ENCODE measurements at regions not wholly inside any gene's neighbourhood (a gene's known extent, or its start where the extent isn't known, plus 50 kb on each side); places are given as distances from the start of the nearest gene placed in this dataset.

DNA sequence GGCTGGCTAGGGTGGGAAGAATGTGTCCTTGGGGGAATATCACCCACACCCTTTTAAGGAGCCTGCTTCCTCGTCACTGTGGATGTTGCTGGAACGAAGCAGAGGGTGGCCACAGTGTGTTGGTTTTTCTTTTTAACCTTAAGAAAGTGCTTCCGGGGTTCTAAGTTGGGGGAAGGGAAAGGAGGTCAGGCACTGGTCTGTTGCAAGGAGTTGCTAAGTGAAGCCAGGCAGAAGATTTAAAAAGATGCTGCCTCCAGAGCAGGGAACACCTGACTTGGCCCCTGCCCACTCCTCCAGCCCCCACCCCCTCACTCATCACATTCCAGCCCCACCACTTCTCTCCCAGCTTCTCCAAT lies 213.1 kb downstream of the EMX2 start:
- TF ChIP-seq, protein P1, sequence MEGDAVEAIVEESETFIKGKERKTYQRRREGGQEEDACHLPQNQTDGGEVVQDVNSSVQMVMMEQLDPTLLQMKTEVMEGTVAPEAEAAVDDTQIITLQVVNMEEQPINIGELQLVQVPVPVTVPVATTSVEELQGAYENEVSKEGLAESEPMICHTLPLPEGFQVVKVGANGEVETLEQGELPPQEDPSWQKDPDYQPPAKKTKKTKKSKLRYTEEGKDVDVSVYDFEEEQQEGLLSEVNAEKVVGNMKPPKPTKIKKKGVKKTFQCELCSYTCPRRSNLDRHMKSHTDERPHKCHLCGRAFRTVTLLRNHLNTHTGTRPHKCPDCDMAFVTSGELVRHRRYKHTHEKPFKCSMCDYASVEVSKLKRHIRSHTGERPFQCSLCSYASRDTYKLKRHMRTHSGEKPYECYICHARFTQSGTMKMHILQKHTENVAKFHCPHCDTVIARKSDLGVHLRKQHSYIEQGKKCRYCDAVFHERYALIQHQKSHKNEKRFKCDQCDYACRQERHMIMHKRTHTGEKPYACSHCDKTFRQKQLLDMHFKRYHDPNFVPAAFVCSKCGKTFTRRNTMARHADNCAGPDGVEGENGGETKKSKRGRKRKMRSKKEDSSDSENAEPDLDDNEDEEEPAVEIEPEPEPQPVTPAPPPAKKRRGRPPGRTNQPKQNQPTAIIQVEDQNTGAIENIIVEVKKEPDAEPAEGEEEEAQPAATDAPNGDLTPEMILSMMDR (IDR thresholded peaks at IDR 0.05 in 2 of 3, conservative IDR thresholded peaks at IDR 0.05 in 1 of 3; ENCODE audit: control insufficient read depth in 2 of 3, extremely low read depth in 1 of 3, insufficient read depth in 1 of 3, low read depth in 3 of 3, low read length in 3 of 3): no peak
- no peak for TF ChIP-seq CEBPB (IDR thresholded peaks at IDR 0.05; ENCODE audit: borderline replicate concordance in 1 of 2, low read depth in 2 of 2, low read length in 2 of 2)
- no peak for TF ChIP-seq TBL1XR1 (IDR thresholded peaks at IDR 0.05; ENCODE audit: low read depth, low read length)
- no peak for TF ChIP-seq SMC3 (IDR thresholded peaks at IDR 0.05; ENCODE audit: borderline replicate concordance, low read length)
- TF ChIP-seq RFX5 (IDR thresholded peaks at IDR 0.05; ENCODE audit: low read depth, low read length): no peak
- no peak for TF ChIP-seq NBN (IDR thresholded peaks at IDR 0.05)
- no peak for TF ChIP-seq FOXM1 (IDR thresholded peaks at IDR 0.05; ENCODE audit: low read depth, low read length)

All from GM12878 (cell line).